ENCODE measurements at regions not wholly inside any gene's neighbourhood (a gene's known extent, or its start where the extent isn't known, plus 50 kb on each side); places are given as distances from the start of the nearest gene placed in this dataset.

GRCh38 chr1:94650301-94650700, 108.7 kb upstream of the F3 start:
- TF ChIP-seq CTCF (IDR thresholded peaks at IDR 0.05) (no peak), POLR2A (IDR thresholded peaks at IDR 0.05) (no peak)
- no peak for DNase-seq
- H3K4me1 ChIP-seq, result no peaks in the 10 kb centered on the region
- H3K27ac ChIP-seq, result no peak overlapping the region
- 88 to 89% methylated on average over 2 of the region's 2 CpGs for WGBS, 2 donors
- H3K4me3 ChIP-seq (replicated peaks in 1 of 3), result no peak overlapping the region
- H3K27me3 ChIP-seq, result no peaks in the 10 kb centered on the region
- H3K36me3 ChIP-seq, result no peaks in the 10 kb centered on the region
- intact Hi-C loops (cut with DNase I), result no loop called here
- no peaks in the 10 kb centered on the region for H3K9me3 ChIP-seq

- 78 to 81% methylated on average over 14 of the region's 14 CpGs for WGBS, 2 donors
- Histone ChIP-seq H3K4me3 (replicated peaks in 1 of 3) (no peak overlapping the region), H3K36me3 (no peaks in the 10 kb centered on the region), H3K9me3 (no peaks in the 10 kb centered on the region), H3K27ac (no peak overlapping the region), H3K27me3 (no peaks in the 10 kb centered on the region), H3K4me1 (no peaks in the 10 kb centered on the region)
- peak in 1 of 2 donors; percentile 22 for DNase-seq
- TF ChIP-seq POLR2A (IDR thresholded peaks at IDR 0.05) (no peak), CTCF (IDR thresholded peaks at IDR 0.05) (no peak)
- intact Hi-C loops (cut with DNase I), result no loop called here
Observed at GRCh38 chr1:94648225-94649007, 106.9 kb upstream of the F3 start.

GRCh38 chr1:94646786-94647555, 105.4 kb upstream of the F3 start:
- Histone ChIP-seq H3K36me3 (no peaks in the 10 kb centered on the region), H3K27ac (no peak overlapping the region), H3K4me1 (no peaks in the 10 kb centered on the region), H3K9me3 (no peaks in the 10 kb centered on the region), H3K4me3 (replicated peaks in 1 of 3) (no peak overlapping the region), H3K27me3 (no peaks in the 10 kb centered on the region)
- 91 to 95% methylated on average over 6 of the region's 6 CpGs for WGBS, 2 donors
- no peak for DNase-seq
- TF ChIP-seq CTCF (IDR thresholded peaks at IDR 0.05), result no peak
- TF ChIP-seq POLR2A (IDR thresholded peaks at IDR 0.05), result no peak
- intact Hi-C loops (cut with DNase I), result no loop called here

- Histone ChIP-seq H3K27ac (no peak overlapping the region), H3K36me3 (no peaks in the 10 kb centered on the region), H3K4me3 (replicated peaks in 1 of 3) (no peak overlapping the region), H3K27me3 (no peaks in the 10 kb centered on the region), H3K9me3 (no peaks in the 10 kb centered on the region), H3K4me1 (no peaks in the 10 kb centered on the region)
- WGBS, 2 donors, result 94 to 95% methylated on average over 4 of the region's 4 CpGs
- no peak for DNase-seq
- intact Hi-C loops (cut with DNase I), result no loop called here
- TF ChIP-seq CTCF (IDR thresholded peaks at IDR 0.05), result no peak
Observed at GRCh38 chr1:94646141-94646643, 104.6 kb upstream of the F3 start.

GRCh38 chr1:94644352-94644751, 102.8 kb upstream of the F3 start:
- H3K27ac ChIP-seq, result no peak overlapping the region
- no peak for DNase-seq
- H3K36me3 ChIP-seq, result no peaks in the 10 kb centered on the region
- no peak for TF ChIP-seq POLR2A (IDR thresholded peaks at IDR 0.05)
- TF ChIP-seq CTCF (IDR thresholded peaks at IDR 0.05), result no peak
- H3K27me3 ChIP-seq, result no peaks in the 10 kb centered on the region
- intact Hi-C loops (cut with DNase I), result no loop called here
- no peaks in the 10 kb centered on the region for H3K9me3 ChIP-seq
- H3K4me3 ChIP-seq (replicated peaks in 1 of 3), result no peak overlapping the region
- no peaks in the 10 kb centered on the region for H3K4me1 ChIP-seq
- WGBS, 2 donors, result 78 to 81% methylated on average over 5 of the region's 5 CpGs

Measured in thyroid gland (tissue), 4 donors.